Smooth muscle cell (in vitro differentiated cells): ENCODE measurements at regions not wholly inside any gene's neighbourhood (a gene's known extent, or its start where the extent isn't known, plus 50 kb on each side); places are given as distances from the start of the nearest gene placed in this dataset.
"Not testable (repeated sequence)": the region's sequence is repeated elsewhere in the genome, so short reads cannot be mapped to it uniquely, and the experiment has no call there.

Experiments
- DNase-seq: peaks from one replicate; lab custom pipeline; 2025; ENCODE audit not compliant: unreplicated experiment; lab: John Stamatoyannopoulos, UW
- H2AFZ ChIP-seq: fragments of 200-600 bp; sonication (generic); 2 replicates; pipeline ENCODE4 v1.6.0; 2016; ENCODE audit warnings: antibody characterized with exemption, low read depth, mild to moderate bottlenecking
- H3F3A ChIP-seq: fragments of 200-600 bp; sonication (generic); 2 replicates; pipeline ENCODE4 v1.6.0; 2017; ENCODE audit warnings: antibody characterized with exemption, low read depth
- H3K27ac ChIP-seq: fragments of 200-600 bp; sonication (generic); 2 replicates; pipeline ENCODE4 v1.5.1; 2016; ENCODE audit warnings: low read depth, mild to moderate bottlenecking
- H3K27me3 ChIP-seq: fragments of 200-600 bp; sonication (generic); 2 replicates; pipeline ENCODE4 v1.6.1; 2016; ENCODE audit warnings: low read depth, mild to moderate bottlenecking
- H3K36me3 ChIP-seq: fragments of 200-600 bp; sonication (generic); 2 replicates; pipeline ENCODE4 v1.5.1; 2016; ENCODE audit warnings: low read depth
- H3K4me1 ChIP-seq: fragments of 200-600 bp; sonication (generic); 2 replicates; pipeline ENCODE4 v1.5.1; 2016; ENCODE audit warnings: low read depth
- H3K4me2 ChIP-seq: fragments of 200-600 bp; sonication (generic); 2 replicates; pipeline ENCODE4 v1.6.0; 2016; ENCODE audit warnings: mild to moderate bottlenecking
- H3K4me3 ChIP-seq: fragments of 200-600 bp; sonication (generic); 2 replicates; pipeline ENCODE4 v1.5.1; 2016; ENCODE audit warnings: mild to moderate bottlenecking
- H3K79me2 ChIP-seq: fragments of 200-600 bp; sonication (generic); 2 replicates; pipeline ENCODE4 v1.6.0; 2016; ENCODE audit warnings: low read depth, mild to moderate bottlenecking
- H3K9ac ChIP-seq: fragments of 200-600 bp; sonication (generic); 2 replicates; pipeline ENCODE4 v1.6.0; 2016; ENCODE audit warnings: low read depth
- H3K9me3 ChIP-seq: fragments of 200-600 bp; sonication (generic); replicated peaks from 2 replicates; pipeline ENCODE4 v1.5.1; 2016; ENCODE audit warnings: low read depth
- H4K20me1 ChIP-seq: fragments of 200-600 bp; sonication (generic); 2 replicates; pipeline ENCODE4 v1.6.0; 2016; ENCODE audit warnings: low read depth
- CTCF ChIP-seq: fragments of 200-600 bp; sonication (generic); IDR thresholded peaks from 2 replicates; pipeline ENCODE4 v1.5.1; 2017; ENCODE audit warnings: borderline replicate concordance, mild to moderate bottlenecking, antibody characterized with exemption; ENCODE audit not compliant: insufficient read depth, poor library complexity, severe bottlenecking
- WGBS: methylation state at CpG from one replicate; pipeline ENCODE4 v1.1.7; 2016; ENCODE audit warnings: low lambda C conversion rate; 5-methylcytosine and 5-hydroxymethylcytosine counted together

- no peaks in the 10 kb centered on the region for H3K79me2 ChIP-seq
- peaks cover 4% of the 10 kb centered on the region for H3F3A ChIP-seq
- H3K4me1 ChIP-seq = no peaks in the 10 kb centered on the region
- DNase-seq = no peak
- no peak overlapping the region for H3K4me2 ChIP-seq
- TF ChIP-seq CTCF = no peak
- H3K27ac ChIP-seq = no peak overlapping the region
- H4K20me1 ChIP-seq = no peaks in the 10 kb centered on the region
- WGBS = 87% methylated on average over 5 of the region's 5 CpGs
- H3K9me3 ChIP-seq = no peaks in the 10 kb centered on the region
- no peaks in the 10 kb centered on the region for H3K27me3 ChIP-seq
- H3K36me3 ChIP-seq = no peaks in the 10 kb centered on the region
- no peak overlapping the region for H3K9ac ChIP-seq
- no peak overlapping the region for H2AFZ ChIP-seq
- H3K4me3 ChIP-seq = no peak overlapping the region
Observed at GRCh38 chr11:47928426-47928825, 51.9 kb upstream of the PTPRJ start.

GRCh38 chr11:47924184-47924691 lies 56.1 kb upstream of the PTPRJ start:
- H3K4me2 ChIP-seq = peak overlapping the region; percentile 47
- no peak overlapping the region for H3K4me3 ChIP-seq
- no peaks in the 10 kb centered on the region for H3K4me1 ChIP-seq
- H3F3A ChIP-seq = peaks cover 4% of the 10 kb centered on the region
- H2AFZ ChIP-seq = no peak overlapping the region
- H3K27ac ChIP-seq = peak overlapping the region; percentile 60
- H4K20me1 ChIP-seq = no peaks in the 10 kb centered on the region
- H3K9ac ChIP-seq = no peak overlapping the region
- no peak for DNase-seq
- H3K9me3 ChIP-seq = no peaks in the 10 kb centered on the region
- no peaks in the 10 kb centered on the region for H3K79me2 ChIP-seq
- no peaks in the 10 kb centered on the region for H3K36me3 ChIP-seq
- no peak for TF ChIP-seq CTCF
- 5% methylated on average over 8 of the region's 8 CpGs for WGBS
- H3K27me3 ChIP-seq = no peaks in the 10 kb centered on the region

- no peak overlapping the region for H3K4me3 ChIP-seq
- H3K79me2 ChIP-seq = no peaks in the 10 kb centered on the region
- DNase-seq = no peak
- H3K27me3 ChIP-seq = no peaks in the 10 kb centered on the region
- no peaks in the 10 kb centered on the region for H3K36me3 ChIP-seq
- no peaks in the 10 kb centered on the region for H4K20me1 ChIP-seq
- no peak for TF ChIP-seq CTCF
- H3K9me3 ChIP-seq = no peaks in the 10 kb centered on the region
- 60% methylated on average over 4 of the region's 4 CpGs for WGBS
- H3K9ac ChIP-seq = no peak overlapping the region
- no peak overlapping the region for H2AFZ ChIP-seq
- no peak overlapping the region for H3K27ac ChIP-seq
- H3K4me2 ChIP-seq = no peak overlapping the region
- no peaks in the 10 kb centered on the region for H3K4me1 ChIP-seq
- peaks cover 4% of the 10 kb centered on the region for H3F3A ChIP-seq
Observed at GRCh38 chr11:47923667-47924066, 56.7 kb upstream of the PTPRJ start.

GRCh38 chr11:47921080-47921555 lies 59.2 kb upstream of the PTPRJ start:
- not testable (repeated sequence) for H3K9me3 ChIP-seq, H3K9ac ChIP-seq, H3K4me1 ChIP-seq, H2AFZ ChIP-seq, H3K79me2 ChIP-seq, DNase-seq, H3K4me2 ChIP-seq, H3K27ac ChIP-seq, H3K4me3 ChIP-seq, H4K20me1 ChIP-seq, H3K36me3 ChIP-seq, H3K27me3 ChIP-seq
- 89% methylated on average over 6 of the region's 6 CpGs for WGBS
- H3F3A ChIP-seq = peaks cover 23% of the 10 kb centered on the region
